ENCODE measurements at regions not wholly inside any gene's neighbourhood (a gene's known extent, or its start where the extent isn't known, plus 50 kb on each side); places are given as distances from the start of the nearest gene placed in this dataset.

- TF ChIP-seq CTCF (IDR thresholded peaks at IDR 0.05; ENCODE audit: low read depth, low read length): no peak
- no peak overlapping the region for H3K4me3 ChIP-seq (ENCODE audit: low read depth, low read length)
Observed at GRCh38 chr4:62377700-62378099, 1177.6 kb downstream of the ADGRL3 start.

GRCh38 chr4:62377245-62377644 lies 1177.1 kb downstream of the ADGRL3 start:
- no peak overlapping the region for H3K4me3 ChIP-seq (ENCODE audit: low read depth, low read length)
- TF ChIP-seq CTCF (IDR thresholded peaks at IDR 0.05; ENCODE audit: low read depth, low read length): no peak

GRCh38 chr4:62366939-62367338 lies 1166.8 kb downstream of the ADGRL3 start:
- no peak overlapping the region for H3K4me3 ChIP-seq (ENCODE audit: low read depth, low read length)
- no peak for TF ChIP-seq CTCF (IDR thresholded peaks at IDR 0.05; ENCODE audit: low read depth, low read length)

DNA sequence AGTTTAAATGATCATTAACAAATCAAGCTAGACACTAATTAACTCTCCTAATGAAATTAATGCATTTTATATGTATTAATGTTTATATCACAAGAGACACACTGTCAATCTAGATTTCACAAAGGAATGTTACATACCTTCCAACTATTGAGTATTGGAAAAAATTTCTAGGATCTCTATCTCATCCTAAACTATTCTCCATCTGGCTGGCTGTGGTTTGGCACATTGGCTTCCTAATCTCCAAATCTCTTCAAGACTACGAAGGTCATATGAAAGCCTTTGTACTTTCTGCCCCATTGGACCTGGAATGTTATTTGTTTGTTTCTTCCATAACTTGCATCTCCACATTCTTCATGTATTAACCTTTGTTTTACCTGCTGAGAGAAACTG lies 1160.0 kb downstream of the ADGRL3 start:
- no peak for TF ChIP-seq CTCF (IDR thresholded peaks at IDR 0.05; ENCODE audit: low read depth, low read length)
- no peak overlapping the region for H3K4me3 ChIP-seq (ENCODE audit: low read depth, low read length)

DNA sequence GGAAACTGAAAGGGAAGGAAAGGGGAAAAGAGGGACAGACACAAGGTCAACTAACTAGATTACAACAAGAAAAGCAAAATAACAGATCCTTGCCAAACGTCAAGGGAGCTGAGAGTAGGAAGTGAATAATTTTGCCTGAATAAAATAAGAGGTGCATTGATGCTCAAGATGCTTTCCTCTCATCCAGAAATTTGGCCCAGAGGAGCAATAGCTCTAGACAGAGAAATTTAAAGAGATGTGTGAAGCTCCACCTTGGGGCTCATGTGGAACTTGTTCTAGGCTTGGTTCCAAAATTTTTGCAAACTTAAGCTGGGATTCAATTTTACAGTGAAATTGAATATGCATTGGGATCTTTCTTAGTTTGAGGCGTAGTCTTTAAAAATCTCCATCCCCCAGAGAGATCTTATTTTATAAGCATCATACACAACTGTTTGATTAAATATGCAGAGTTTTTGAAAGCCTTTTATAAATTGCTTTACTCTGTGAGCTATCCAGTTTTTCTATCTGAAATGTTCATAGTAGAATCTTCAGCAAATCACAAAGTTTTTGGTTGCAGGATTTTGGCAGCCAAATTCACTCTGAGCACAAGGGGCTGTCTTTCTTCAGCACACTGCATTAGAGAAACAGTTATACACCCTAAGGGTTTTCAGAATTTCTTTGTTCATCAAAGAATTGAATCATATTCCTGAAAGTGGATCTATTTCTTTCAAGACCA lies 1159.5 kb downstream of the ADGRL3 start:
- no peak overlapping the region for H3K4me3 ChIP-seq (ENCODE audit: low read depth, low read length)
- no peak for TF ChIP-seq CTCF (IDR thresholded peaks at IDR 0.05; ENCODE audit: low read depth, low read length)

- TF ChIP-seq CTCF (IDR thresholded peaks at IDR 0.05; ENCODE audit: low read depth, low read length): no peak
- no peak overlapping the region for H3K4me3 ChIP-seq (ENCODE audit: low read depth, low read length)
Observed at GRCh38 chr4:62344915-62345314, 1144.8 kb downstream of the ADGRL3 start.

- TF ChIP-seq CTCF (IDR thresholded peaks at IDR 0.05; ENCODE audit: low read depth, low read length): no peak
- no peak overlapping the region for H3K4me3 ChIP-seq (ENCODE audit: low read depth, low read length)
Observed at GRCh38 chr4:62344474-62344873, 1144.3 kb downstream of the ADGRL3 start.

All from WI38 (cell line).